Activated naive CD4-positive, alpha-beta T cell treated with anti-CD3 and anti-CD28 coated beads, Interleukin-2, amount 10 ng/mL, durations not matched to agents 7 days and 5 days (primary cell): ENCODE measurements at regions not wholly inside any gene's neighbourhood (a gene's known extent, or its start where the extent isn't known, plus 50 kb on each side); places are given as distances from the start of the nearest gene placed in this dataset.

Experiments
- CTCF ChIA-PET: fragments of 350-600 bp; sonication (Branson Sonifier 250); formaldehyde crosslinking; loops from one replicate; lab custom pipeline; 2021; ENCODE audit warnings: antibody characterized with exemption; lab: Charles Lee
- DNase-seq: peaks from one replicate; pipeline ENCODE4 v3.0.0-alpha.2; 2020
- H3K27ac Mint-ChIP-seq: one replicate; pipeline ENCODE4 v1.8.0; 2021; ENCODE audit warnings: mild to moderate bottlenecking, moderate library complexity, mixed read lengths
- H3K27me3 Mint-ChIP-seq: one replicate; pipeline ENCODE4 v1.8.0; 2021; ENCODE audit warnings: mild to moderate bottlenecking, mixed read lengths
- H3K36me3 Mint-ChIP-seq: one replicate; pipeline ENCODE4 v1.8.0; 2021; ENCODE audit warnings: mixed read lengths
- H3K4me1 Mint-ChIP-seq: one replicate; pipeline ENCODE4 v1.8.0; 2021; ENCODE audit warnings: mixed read lengths
- H3K4me3 Mint-ChIP-seq: one replicate; pipeline ENCODE4 v1.8.0; 2021; ENCODE audit warnings: mild to moderate bottlenecking, moderate library complexity, mixed read lengths
- H3K9me3 Mint-ChIP-seq: one replicate; pipeline ENCODE4 v1.8.0; 2021; ENCODE audit warnings: mixed read lengths

- no peaks in the 10 kb centered on the region for H3K27me3 Mint-ChIP-seq
- DNase-seq, result no peak
- H3K36me3 Mint-ChIP-seq, result no peaks in the 10 kb centered on the region
- no peak overlapping the region for H3K4me3 Mint-ChIP-seq
- H3K9me3 Mint-ChIP-seq, result peaks cover 8% of the 10 kb centered on the region
- H3K4me1 Mint-ChIP-seq, result no peaks in the 10 kb centered on the region
- no peak overlapping the region for H3K27ac Mint-ChIP-seq
- CTCF ChIA-PET, result no interaction called here
Measured at GRCh38 chr11:91978747-91979146, 245.9 kb upstream of the FAT3 start.

GRCh38 chr11:91972665-91973266, 251.9 kb upstream of the FAT3 start:
- no peaks in the 10 kb centered on the region for H3K36me3 Mint-ChIP-seq
- H3K4me1 Mint-ChIP-seq, result no peaks in the 10 kb centered on the region
- CTCF ChIA-PET, result no interaction called here

GRCh38 chr11:91970624-91971023, 254.0 kb upstream of the FAT3 start:
- Mint-ChIP-seq H3K36me3 (no peaks in the 10 kb centered on the region), H3K27ac (no peak overlapping the region), H3K27me3 (no peaks in the 10 kb centered on the region), H3K9me3 (peaks cover 4% of the 10 kb centered on the region), H3K4me3 (no peak overlapping the region), H3K4me1 (no peaks in the 10 kb centered on the region)
- DNase-seq, result no peak
- CTCF ChIA-PET, result no interaction called here

More at GRCh38 chr11:91972665-91973266, 251.9 kb upstream of the FAT3 start:
- no peak overlapping the region for H3K4me3 Mint-ChIP-seq
- H3K27me3 Mint-ChIP-seq, result no peaks in the 10 kb centered on the region
- no peak for DNase-seq
- no peak overlapping the region for H3K27ac Mint-ChIP-seq
- H3K9me3 Mint-ChIP-seq, result peaks cover 2% of the 10 kb centered on the region

- Mint-ChIP-seq H3K27me3 (no peaks in the 10 kb centered on the region), H3K36me3 (no peaks in the 10 kb centered on the region), H3K4me3 (no peak overlapping the region), H3K27ac (no peak overlapping the region), H3K9me3 (peaks cover 4% of the 10 kb centered on the region), H3K4me1 (no peaks in the 10 kb centered on the region)
- DNase-seq, result no peak
- CTCF ChIA-PET, result interaction anchor here (0.5 kb wide), 1 partner anchor 91 kb away, joined by 3 read pairs; no protein-coding TSS in a partner anchor
Measured at GRCh38 chr11:91969486-91969885, 255.1 kb upstream of the FAT3 start.

- no peaks in the 10 kb centered on the region for H3K36me3 Mint-ChIP-seq
- no peak overlapping the region for H3K4me3 Mint-ChIP-seq
- no peak overlapping the region for H3K27ac Mint-ChIP-seq
- no peaks in the 10 kb centered on the region for H3K4me1 Mint-ChIP-seq
- peaks cover 7% of the 10 kb centered on the region for H3K9me3 Mint-ChIP-seq
- CTCF ChIA-PET, result no interaction called here
- DNase-seq, result no peak
- H3K27me3 Mint-ChIP-seq, result no peaks in the 10 kb centered on the region
Measured at GRCh38 chr11:91967691-91968045, 256.9 kb upstream of the FAT3 start.

- H3K4me3 Mint-ChIP-seq, result no peak overlapping the region
- DNase-seq, result no peak
- no peaks in the 10 kb centered on the region for H3K36me3 Mint-ChIP-seq
- H3K27me3 Mint-ChIP-seq, result no peaks in the 10 kb centered on the region
- CTCF ChIA-PET, result no interaction called here
- no peak overlapping the region for H3K27ac Mint-ChIP-seq
- H3K9me3 Mint-ChIP-seq, result peaks cover 8% of the 10 kb centered on the region
- no peaks in the 10 kb centered on the region for H3K4me1 Mint-ChIP-seq
Measured at GRCh38 chr11:91967026-91967690, 257.5 kb upstream of the FAT3 start.

GRCh38 chr11:91966368-91966767, 258.2 kb upstream of the FAT3 start:
- H3K4me3 Mint-ChIP-seq, result no peak overlapping the region
- no peaks in the 10 kb centered on the region for H3K27me3 Mint-ChIP-seq
- DNase-seq, result no peak
- no peaks in the 10 kb centered on the region for H3K36me3 Mint-ChIP-seq
- CTCF ChIA-PET, result no interaction called here
- H3K27ac Mint-ChIP-seq, result no peak overlapping the region
- no peaks in the 10 kb centered on the region for H3K4me1 Mint-ChIP-seq
- H3K9me3 Mint-ChIP-seq, result peaks cover 14% of the 10 kb centered on the region

- peaks cover 34% of the 10 kb centered on the region for H3K9me3 Mint-ChIP-seq
- no peak overlapping the region for H3K4me3 Mint-ChIP-seq
- no peak overlapping the region for H3K27ac Mint-ChIP-seq
Measured at GRCh38 chr11:91960770-91961169, 263.8 kb upstream of the FAT3 start.

GRCh38 chr11:91959411-91959810, 265.2 kb upstream of the FAT3 start:
- H3K9me3 Mint-ChIP-seq, result peaks cover 34% of the 10 kb centered on the region
- H3K4me1 Mint-ChIP-seq, result no peaks in the 10 kb centered on the region
- H3K27me3 Mint-ChIP-seq, result no peaks in the 10 kb centered on the region
- H3K4me3 Mint-ChIP-seq, result no peak overlapping the region
- H3K27ac Mint-ChIP-seq, result no peak overlapping the region
- H3K36me3 Mint-ChIP-seq, result no peaks in the 10 kb centered on the region
- CTCF ChIA-PET, result no interaction called here
- no peak for DNase-seq

More at GRCh38 chr11:91960770-91961169, 263.8 kb upstream of the FAT3 start:
- no peaks in the 10 kb centered on the region for H3K36me3 Mint-ChIP-seq
- H3K27me3 Mint-ChIP-seq, result no peaks in the 10 kb centered on the region
- no peak for DNase-seq
- H3K4me1 Mint-ChIP-seq, result no peaks in the 10 kb centered on the region
- CTCF ChIA-PET, result no interaction called here

GRCh38 chr11:91956711-91957110, 267.9 kb upstream of the FAT3 start:
- DNase-seq, result no peak
- Mint-ChIP-seq H3K4me1 (no peaks in the 10 kb centered on the region), H3K27me3 (no peaks in the 10 kb centered on the region), H3K9me3 (peaks cover 28% of the 10 kb centered on the region), H3K36me3 (no peaks in the 10 kb centered on the region), H3K27ac (no peak overlapping the region), H3K4me3 (no peak overlapping the region)
- CTCF ChIA-PET, result no interaction called here

GRCh38 chr11:91955206-91955605, 269.4 kb upstream of the FAT3 start:
- H3K27ac Mint-ChIP-seq, result no peak overlapping the region
- peaks cover 18% of the 10 kb centered on the region for H3K9me3 Mint-ChIP-seq
- H3K27me3 Mint-ChIP-seq, result no peaks in the 10 kb centered on the region
- H3K36me3 Mint-ChIP-seq, result no peaks in the 10 kb centered on the region
- no peak for DNase-seq
- CTCF ChIA-PET, result no interaction called here
- no peaks in the 10 kb centered on the region for H3K4me1 Mint-ChIP-seq
- no peak overlapping the region for H3K4me3 Mint-ChIP-seq

GRCh38 chr11:91952056-91952455, 272.6 kb upstream of the FAT3 start:
- no peak for DNase-seq
- Mint-ChIP-seq H3K27me3 (no peaks in the 10 kb centered on the region), H3K4me1 (no peaks in the 10 kb centered on the region), H3K4me3 (no peak overlapping the region), H3K27ac (no peak overlapping the region), H3K36me3 (no peaks in the 10 kb centered on the region), H3K9me3 (peaks cover 6% of the 10 kb centered on the region)
- CTCF ChIA-PET, result no interaction called here

- H3K27me3 Mint-ChIP-seq, result no peaks in the 10 kb centered on the region
- H3K4me3 Mint-ChIP-seq, result no peak overlapping the region
- no peak for DNase-seq
- H3K27ac Mint-ChIP-seq, result no peak overlapping the region
- H3K4me1 Mint-ChIP-seq, result no peaks in the 10 kb centered on the region
- peaks cover 8% of the 10 kb centered on the region for H3K9me3 Mint-ChIP-seq
- CTCF ChIA-PET, result no interaction called here
- no peaks in the 10 kb centered on the region for H3K36me3 Mint-ChIP-seq
Measured at GRCh38 chr11:91947215-91947820, 277.3 kb upstream of the FAT3 start.

GRCh38 chr11:91946397-91946951, 278.1 kb upstream of the FAT3 start:
- no peaks in the 10 kb centered on the region for H3K36me3 Mint-ChIP-seq
- no peak overlapping the region for H3K4me3 Mint-ChIP-seq
- no peaks in the 10 kb centered on the region for H3K27me3 Mint-ChIP-seq
- peaks cover 8% of the 10 kb centered on the region for H3K9me3 Mint-ChIP-seq
- CTCF ChIA-PET, result no interaction called here
- no peak overlapping the region for H3K27ac Mint-ChIP-seq
- DNase-seq, result no peak
- H3K4me1 Mint-ChIP-seq, result no peaks in the 10 kb centered on the region

GRCh38 chr11:91935120-91935519, 289.5 kb upstream of the FAT3 start:
- DNase-seq, result no peak
- H3K27me3 Mint-ChIP-seq, result no peaks in the 10 kb centered on the region
- H3K4me1 Mint-ChIP-seq, result no peaks in the 10 kb centered on the region
- no peaks in the 10 kb centered on the region for H3K36me3 Mint-ChIP-seq
- CTCF ChIA-PET, result no interaction called here
- H3K9me3 Mint-ChIP-seq, result peaks cover 3% of the 10 kb centered on the region
- H3K27ac Mint-ChIP-seq, result no peak overlapping the region
- no peak overlapping the region for H3K4me3 Mint-ChIP-seq
